ENCODE measurements at regions not wholly inside any gene's neighbourhood (a gene's known extent, or its start where the extent isn't known, plus 50 kb on each side); places are given as distances from the start of the nearest gene placed in this dataset.

DNA sequence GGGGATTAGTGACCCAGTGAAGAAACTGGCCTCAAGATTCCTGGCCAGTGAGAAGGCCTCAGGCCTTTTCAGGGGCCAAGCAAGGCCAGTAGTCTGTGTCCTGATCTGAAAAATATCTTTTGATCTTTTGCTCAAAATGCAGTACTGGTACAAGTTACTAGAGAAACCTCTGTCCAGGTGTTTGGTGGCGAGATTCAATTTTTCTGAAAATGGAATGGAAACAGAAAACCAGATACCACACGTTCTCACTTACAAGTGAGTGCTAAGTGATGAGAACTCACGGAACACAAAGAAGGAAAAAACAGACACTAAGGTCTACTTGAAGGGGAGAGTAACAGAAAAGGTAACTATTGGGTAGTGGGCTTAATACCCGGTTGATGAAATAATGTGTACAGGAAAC lies 463.4 kb downstream of the ZIC1 start:
- no peak for DNase-seq

- no peak for DNase-seq
These were observed 466.3 kb downstream of the ZIC1 start for GRCh38 chr3:147875498-147875897.

- no peak for DNase-seq
These were observed 472.8 kb downstream of the ZIC1 start for GRCh38 chr3:147881933-147882332.

DNA sequence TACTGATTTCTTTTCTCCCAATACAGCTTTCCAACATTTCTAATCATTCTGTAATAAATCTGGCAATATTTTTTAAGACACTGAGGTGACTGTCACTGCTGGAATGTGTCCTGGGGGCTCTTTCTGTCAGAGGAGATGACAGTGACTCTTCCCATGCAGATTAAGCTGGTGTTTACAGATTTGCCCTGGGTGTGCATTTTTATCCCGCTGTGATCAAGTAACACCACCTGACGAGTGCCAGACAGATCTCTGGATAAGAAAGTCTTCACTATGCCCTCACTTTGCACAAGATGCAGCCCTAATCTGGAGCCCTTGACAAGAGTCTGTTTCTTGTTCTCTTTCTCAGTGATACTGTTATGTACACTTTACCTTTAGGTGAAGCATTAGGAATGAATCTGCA lies 477.7 kb downstream of the ZIC1 start:
- no peak for DNase-seq

- no peak for DNase-seq
These were observed 478.6 kb downstream of the ZIC1 start for GRCh38 chr3:147887797-147888196.

GRCh38 chr3:147890114-147890513 lies 480.9 kb downstream of the ZIC1 start:
- DNase-seq, result no peak

GRCh38 chr3:147895509-147895908 lies 486.3 kb downstream of the ZIC1 start:
- no peak for DNase-seq

GRCh38 chr3:147900851-147901250 lies 491.7 kb downstream of the ZIC1 start:
- no peak for DNase-seq

DNA sequence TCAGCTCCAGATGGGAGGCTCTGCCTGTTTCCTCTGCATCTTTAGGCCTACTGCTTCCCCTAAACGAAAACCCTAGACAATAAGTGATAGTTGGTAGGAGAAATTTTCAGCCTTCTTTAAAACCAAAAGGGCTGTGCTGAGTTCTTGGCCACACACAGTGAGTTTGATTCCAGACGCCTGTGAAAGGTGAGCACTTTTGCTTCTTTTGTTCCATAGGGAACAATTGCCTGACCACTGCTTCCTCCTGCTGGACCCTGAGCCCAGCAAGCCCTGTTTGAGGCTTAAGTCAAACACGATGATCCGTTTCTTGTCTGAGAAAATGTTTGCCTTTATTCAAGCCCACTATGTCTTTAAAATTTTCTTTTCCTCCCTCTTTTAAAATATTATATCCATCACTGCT lies 493.9 kb downstream of the ZIC1 start:
- no peak for DNase-seq

GRCh38 chr3:147904421-147904820 lies 495.3 kb downstream of the ZIC1 start:
- no peak for DNase-seq

- DNase-seq, result no peak
These were observed 497.1 kb downstream of the ZIC1 start for GRCh38 chr3:147906285-147906684.

GRCh38 chr3:147914532-147914931 lies 505.4 kb downstream of the ZIC1 start:
- DNase-seq, result no peak

- no peak for DNase-seq
These were observed 505.9 kb downstream of the ZIC1 start for GRCh38 chr3:147915057-147915456.

- no peak for DNase-seq
These were observed 510.3 kb downstream of the ZIC1 start for GRCh38 chr3:147919496-147919895.

GRCh38 chr3:147921051-147921450 lies 511.9 kb downstream of the ZIC1 start:
- no peak for DNase-seq

DNA sequence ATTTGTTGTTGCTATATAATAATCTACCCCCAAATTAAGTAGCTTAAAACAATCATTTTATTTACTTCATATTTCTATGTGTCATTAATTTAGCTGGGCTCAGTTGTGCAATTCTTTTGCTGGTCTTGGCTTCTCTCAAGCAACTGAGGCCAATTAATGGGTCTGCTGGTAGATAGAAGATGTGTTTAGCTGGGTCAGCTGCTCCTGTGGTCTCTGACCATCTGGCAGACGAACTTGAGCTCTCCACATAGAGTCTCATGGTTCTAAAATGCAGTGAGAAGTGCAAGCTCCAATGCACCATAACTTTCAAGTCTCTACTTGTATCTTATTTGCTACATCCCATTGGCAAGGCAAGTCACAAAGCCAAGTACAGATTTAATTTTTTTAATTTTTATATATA lies 515.6 kb downstream of the ZIC1 start:
- DNase-seq, result no peak

GRCh38 chr3:147925272-147925671 lies 516.1 kb downstream of the ZIC1 start:
- DNase-seq, result no peak

DNA sequence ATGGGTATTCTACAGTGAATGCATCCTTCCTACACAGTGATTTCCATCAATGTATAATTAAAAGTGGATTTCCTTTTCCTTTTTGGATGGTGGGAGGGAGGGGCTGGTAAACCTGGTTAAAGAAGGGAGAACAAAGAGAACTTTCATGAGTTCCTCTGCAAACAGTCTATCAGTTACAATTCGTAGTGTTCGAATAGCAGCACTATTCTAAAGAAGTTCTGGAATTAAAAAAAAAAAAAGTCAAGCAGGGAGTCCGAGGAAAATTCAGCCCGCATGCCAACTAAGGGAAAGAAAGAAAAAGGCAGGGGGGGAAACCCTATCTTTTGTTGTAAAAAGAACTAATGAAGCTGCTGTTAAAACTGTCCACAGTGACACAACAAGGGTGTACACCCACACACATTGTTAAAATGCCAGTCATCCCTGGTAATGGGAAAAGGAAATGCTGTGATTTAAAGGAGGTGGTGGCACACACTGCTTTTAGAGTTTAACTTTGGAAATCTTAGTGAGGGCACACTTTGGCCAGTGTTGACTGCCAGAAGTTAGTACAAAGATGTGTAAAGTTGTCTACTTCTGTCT lies 521.2 kb downstream of the ZIC1 start:
- no peak for DNase-seq

DNA sequence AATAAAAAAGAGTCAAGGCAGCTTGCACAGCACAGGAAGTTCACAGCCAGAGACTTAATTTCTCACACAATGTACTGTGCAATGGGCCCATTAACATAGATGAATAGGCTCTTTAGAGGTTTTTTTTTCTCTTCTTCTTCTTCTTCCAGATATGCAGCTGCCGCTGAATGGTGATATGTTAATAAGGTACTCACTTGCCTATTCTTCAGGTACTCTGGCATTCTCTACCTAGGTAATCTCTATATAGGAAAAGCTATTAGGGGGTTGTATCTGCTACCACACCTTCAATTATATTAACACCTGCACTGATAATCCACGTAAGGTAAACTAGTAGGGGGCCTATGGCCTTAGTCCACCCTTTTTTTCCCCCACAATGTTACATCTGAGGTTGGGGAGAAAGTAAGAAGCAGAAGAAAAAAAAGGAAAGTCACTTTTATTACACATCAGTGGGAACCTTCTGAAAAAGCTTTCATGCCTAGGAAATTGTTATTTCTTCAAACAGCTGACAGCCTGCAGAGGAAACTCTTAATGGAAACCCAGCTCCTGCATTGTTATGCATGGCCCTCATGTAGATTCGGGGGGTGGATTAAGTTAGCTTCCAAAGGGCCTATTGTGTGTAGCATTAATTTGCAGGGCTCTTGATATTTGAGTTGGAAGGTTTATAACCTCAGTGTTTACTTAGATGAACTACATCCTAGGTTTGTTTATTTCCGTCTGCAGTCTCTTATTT lies 525.5 kb downstream of the ZIC1 start:
- DNase-seq, result no peak

- DNase-seq, result no peak
These were observed 528.2 kb downstream of the ZIC1 start for GRCh38 chr3:147937341-147937740.

- DNase-seq, result no peak
These were observed 528.7 kb downstream of the ZIC1 start for GRCh38 chr3:147937891-147938290.

DNA sequence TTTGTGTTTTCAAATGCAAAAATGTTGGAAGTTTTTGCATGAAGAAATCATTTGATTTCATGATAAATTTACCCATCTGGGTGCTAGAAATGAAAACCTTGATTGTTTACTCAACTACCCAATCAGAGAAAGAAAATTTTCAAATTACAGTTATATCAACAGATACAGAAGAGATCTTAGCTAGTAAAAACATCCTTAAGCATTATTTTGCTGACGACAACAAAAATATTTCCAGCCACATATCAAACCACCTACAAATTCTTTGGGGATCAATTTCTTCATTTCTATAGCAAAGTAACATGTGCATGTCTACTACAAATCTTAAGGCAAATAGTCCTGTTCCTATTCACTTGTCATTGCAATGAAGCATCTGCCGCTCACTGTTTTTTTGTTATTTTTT lies 530.3 kb downstream of the ZIC1 start:
- no peak for DNase-seq

- no peak for DNase-seq
These were observed 530.7 kb downstream of the ZIC1 start for GRCh38 chr3:147939839-147940238.

- no peak for DNase-seq
These were observed 531.4 kb downstream of the ZIC1 start for GRCh38 chr3:147940405-147941193.
